HepG2 (cell line): ENCODE measurements at regions not wholly inside any gene's neighbourhood (a gene's known extent, or its start where the extent isn't known, plus 50 kb on each side); places are given as distances from the start of the nearest gene placed in this dataset.

ENCODE experiments used
- ATAC-seq: fragments of 200-7000 bp; cut with Tn5 transposase; 3 replicates; pipeline ENCODE4 v1.9.1; 2020; ENCODE audit warnings: mild to moderate bottlenecking, moderate library complexity
- BruUV-seq: library from RNA; stranded (reverse); fragments of 400-500 nt; replicated peaks from 2 replicates; lab custom pipeline; 2021; lab: Mats Ljungman, UMichigan
- CTCF ChIA-PET: fragments of 300-600 bp; formaldehyde crosslinking; extraction: SDS; loops from one replicate; lab custom pipeline; 2021; ENCODE audit warnings: low total read pairs, inconsistent platforms, low intra/inter-chr PET ratio; lab: Yijun Ruan, JAX
- POLR2A ChIA-PET: fragments of 350-600 bp; sonication (Branson Sonifier 250); formaldehyde crosslinking; loops from one replicate; lab custom pipeline; 2020; ENCODE audit warnings: antibody characterized with exemption, inconsistent platforms; lab: Yijun Ruan, JAX
- DNase-seq: peaks from one replicate; pipeline ENCODE4 v3.0.0-alpha.2; 2015; ENCODE audit warnings: low spot score
- FAIRE-seq: peaks from 3 replicates; lab custom pipeline; 2011; peaks lifted over from hg19 to GRCh38; lab: Jason Lieb, UNC
- H2AFZ ChIP-seq: one replicate; pipeline ENCODE4 v1.6.1; 2011; ENCODE audit warnings: low read length, inconsistent platforms
- H3K27ac ChIP-seq: fragments of 300-600 bp; 3 replicates; pipeline ENCODE4 v1.8.0; 2011; ENCODE audit warnings: mixed run types, mild to moderate bottlenecking, mixed read lengths, low read length, inconsistent platforms; ENCODE audit not compliant: insufficient read depth; ENCODE audit errors: extremely low read length
- H3K27me3 ChIP-seq, 2 experiments: fragments of 200-600 bp in 1 of 2; 2 replicates in 1 of 2; 3 replicates in 1 of 2; pipeline versions ENCODE4 v1.6.0 to v1.8.0; 2011; ENCODE audit warnings: low read length in 2 of 2, mild to moderate bottlenecking in 2 of 2, moderate library complexity in 2 of 2, inconsistent platforms in 1 of 2; ENCODE audit not compliant: insufficient read depth in 2 of 2, control insufficient read depth in 1 of 2
- H3K36me3 ChIP-seq, 2 experiments: fragments of 200-600 bp in 1 of 2; replicated peaks in 1 of 2; 2 replicates in 1 of 2; 3 replicates in 1 of 2; pipeline versions ENCODE4 v1.5.1 to v1.8.0; 2011; ENCODE audit warnings: low read length in 2 of 2, inconsistent platforms in 1 of 2; ENCODE audit not compliant: insufficient read depth in 2 of 2, control insufficient read depth in 1 of 2
- H3K4me1 ChIP-seq: 2 replicates; pipeline ENCODE4 v1.5.1; 2012; ENCODE audit warnings: low read length, inconsistent platforms; ENCODE audit not compliant: insufficient read depth
- H3K4me2 ChIP-seq: 2 replicates; pipeline ENCODE4 v1.6.0; 2011; ENCODE audit warnings: low read depth, low read length, inconsistent platforms
- H3K4me3 ChIP-seq, 3 experiments: fragments of 200-600 bp in 1 of 3; sonication (generic), shearing (Covaris generic) in 1 of 3; replicated peaks in 1 of 3; 2 replicates each; pipeline ENCODE4 v1.5.1; 2011 to 2016; ENCODE audit warnings: low read length in 3 of 3, inconsistent platforms in 2 of 3, low read depth in 2 of 3, mild to moderate bottlenecking in 2 of 3, control low read depth in 1 of 3, mixed read lengths in 1 of 3; ENCODE audit not compliant: insufficient read depth in 1 of 3
- H3K79me2 ChIP-seq: one replicate; pipeline ENCODE4 v1.6.1; 2011; ENCODE audit warnings: low read length, inconsistent platforms; ENCODE audit not compliant: insufficient read depth
- H3K9ac ChIP-seq: 2 replicates; pipeline ENCODE4 v1.6.0; 2011; ENCODE audit warnings: mild to moderate bottlenecking, low read depth, low read length, inconsistent platforms; ENCODE audit not compliant: insufficient read depth
- H3K9me3 ChIP-seq: 2 replicates; pipeline ENCODE4 v1.5.1; 2012; ENCODE audit warnings: mild to moderate bottlenecking, low read length
- H4K20me1 ChIP-seq: 2 replicates; pipeline ENCODE4 v1.6.0; 2011; ENCODE audit warnings: inconsistent platforms, mild to moderate bottlenecking, low read length, moderate library complexity; ENCODE audit not compliant: insufficient read depth
- CC2D1A ChIP-seq: sonication (generic); formaldehyde crosslinking; IDR thresholded peaks from 2 replicates; pipeline ENCODE4 v1.8.1; 2023; ENCODE audit warnings: mild to moderate bottlenecking, missing genetic modification reagents
- RELA ChIP-seq: sonication (generic); formaldehyde crosslinking; IDR thresholded peaks from 2 replicates; pipeline ENCODE4 v1.4.0; 2020; ENCODE audit warnings: missing genetic modification reagents
- TRIM24 ChIP-seq: sonication (generic); formaldehyde crosslinking; IDR thresholded peaks from 2 replicates; pipeline ENCODE4 v1.8.0; 2022; ENCODE audit warnings: mild to moderate bottlenecking, missing genetic modification reagents
- ZNF224 ChIP-seq: sonication (generic); formaldehyde crosslinking; IDR thresholded peaks from 2 replicates; pipeline ENCODE4 v1.5.0; 2020; ENCODE audit warnings: mild to moderate bottlenecking, missing genetic modification reagents
- ZNF367 ChIP-seq: sonication (generic); formaldehyde crosslinking; IDR thresholded peaks from 2 replicates; pipeline ENCODE4 v1.4.0; 2020; ENCODE audit warnings: missing genetic modification reagents, borderline replicate concordance
- ZNF441 ChIP-seq: sonication (generic); formaldehyde crosslinking; IDR thresholded peaks from 2 replicates; pipeline ENCODE4 v1.7.0; 2021; ENCODE audit warnings: missing genetic modification reagents, borderline replicate concordance
- WGBS: methylation state at CpG from one replicate; pipeline ENCODE4 v1.1.6; 2017; ENCODE audit warnings: low lambda C conversion rate; 5-methylcytosine and 5-hydroxymethylcytosine counted together
- in situ Hi-C: cut with HindIII; loops from 2 replicates; pipeline ENCODE4 v1.10.0; 2017; ENCODE audit warnings: low pct_unique_long_range_greater_than_20kb; ENCODE audit not compliant: extremely low pct_ligation_motif_present
- intact Hi-C: fragments of 100-400 bp; cut with micrococcal nuclease; formaldehyde crosslinking; loops from one replicate; pipeline ENCODE4 v1.10.0; 2022; ENCODE audit not compliant: unreplicated experiment
- TF ChIP-seq, protein P1 (sequence below): sonication (generic); formaldehyde crosslinking; IDR thresholded peaks from 2 replicates; pipeline ENCODE4 v1.9.0; 2021; ENCODE audit warnings: mild to moderate bottlenecking, missing genetic modification reagents
- TF ChIP-seq, protein P2 (sequence below), 2 experiments: fragments of 450-650 bp in 1 of 2; sonication (generic) in 1 of 2; formaldehyde crosslinking in 1 of 2; IDR thresholded peaks; 2 replicates each; pipeline versions ENCODE4 v1.6.1 to v1.8.0; 2016 to 2022; ENCODE audit warnings: antibody characterized with exemption in 1 of 2, mild to moderate bottlenecking in 1 of 2, missing genetic modification reagents in 1 of 2

DNA sequence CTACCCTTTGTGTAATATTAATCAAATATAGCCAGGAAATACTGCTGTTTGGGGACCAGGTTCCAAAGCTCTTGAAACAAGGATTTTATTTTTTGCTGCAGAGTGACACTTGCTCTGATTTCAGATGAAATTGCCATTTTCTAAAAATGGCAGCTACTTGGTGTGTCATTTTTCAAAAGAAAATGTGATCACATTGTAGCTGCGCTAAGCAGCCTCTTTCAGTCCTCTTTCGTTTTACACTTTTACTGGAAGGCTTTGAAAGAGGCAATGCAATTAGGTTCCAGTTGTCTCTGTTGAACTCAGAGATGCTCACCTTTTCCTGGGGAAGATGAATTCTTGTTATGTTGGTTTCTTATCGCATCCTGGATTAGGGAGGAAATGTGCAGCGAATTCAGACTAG lies 85.1 kb downstream of the CT47B1 start:
- no peak for ATAC-seq
- DNase-seq: no peak
- no TSS peak for BruUV-seq
- intact Hi-C loops (no loop called here), in situ Hi-C loops (loop anchor here (10.0 kb wide), 1 partner anchor 784 kb away; no protein-coding TSS in a partner anchor)
- Histone ChIP-seq H3K36me3 (no peaks in the 10 kb centered on the region), H3K4me1 (no peaks in the 10 kb centered on the region), H3K27me3 (no peaks in the 10 kb centered on the region), H3K4me2 (no peak overlapping the region), H4K20me1 (no peaks in the 10 kb centered on the region), H3K79me2 (no peaks in the 10 kb centered on the region), H2AFZ (no peak overlapping the region), H3K9me3 (no peaks in the 10 kb centered on the region), H3K4me3 (no peak overlapping the region), H3K9ac (no peak overlapping the region), H3K27ac (no peak overlapping the region)
- WGBS: 17% methylated on average over 4 of the region's 4 CpGs
- ChIA-PET CTCF (no interaction called here), POLR2A (no interaction called here)
- FAIRE-seq: no peak
- TF ChIP-seq ZNF224 (CRISPR knock-in tag) (no peak), TRIM24 (CRISPR knock-in tag) (no peak), CC2D1A (no peak), ZNF367 (CRISPR knock-in tag) (no peak), RELA (CRISPR knock-in tag) (no peak), ZNF441 (CRISPR knock-in tag) (no peak)
- TF ChIP-seq, protein P1, sequence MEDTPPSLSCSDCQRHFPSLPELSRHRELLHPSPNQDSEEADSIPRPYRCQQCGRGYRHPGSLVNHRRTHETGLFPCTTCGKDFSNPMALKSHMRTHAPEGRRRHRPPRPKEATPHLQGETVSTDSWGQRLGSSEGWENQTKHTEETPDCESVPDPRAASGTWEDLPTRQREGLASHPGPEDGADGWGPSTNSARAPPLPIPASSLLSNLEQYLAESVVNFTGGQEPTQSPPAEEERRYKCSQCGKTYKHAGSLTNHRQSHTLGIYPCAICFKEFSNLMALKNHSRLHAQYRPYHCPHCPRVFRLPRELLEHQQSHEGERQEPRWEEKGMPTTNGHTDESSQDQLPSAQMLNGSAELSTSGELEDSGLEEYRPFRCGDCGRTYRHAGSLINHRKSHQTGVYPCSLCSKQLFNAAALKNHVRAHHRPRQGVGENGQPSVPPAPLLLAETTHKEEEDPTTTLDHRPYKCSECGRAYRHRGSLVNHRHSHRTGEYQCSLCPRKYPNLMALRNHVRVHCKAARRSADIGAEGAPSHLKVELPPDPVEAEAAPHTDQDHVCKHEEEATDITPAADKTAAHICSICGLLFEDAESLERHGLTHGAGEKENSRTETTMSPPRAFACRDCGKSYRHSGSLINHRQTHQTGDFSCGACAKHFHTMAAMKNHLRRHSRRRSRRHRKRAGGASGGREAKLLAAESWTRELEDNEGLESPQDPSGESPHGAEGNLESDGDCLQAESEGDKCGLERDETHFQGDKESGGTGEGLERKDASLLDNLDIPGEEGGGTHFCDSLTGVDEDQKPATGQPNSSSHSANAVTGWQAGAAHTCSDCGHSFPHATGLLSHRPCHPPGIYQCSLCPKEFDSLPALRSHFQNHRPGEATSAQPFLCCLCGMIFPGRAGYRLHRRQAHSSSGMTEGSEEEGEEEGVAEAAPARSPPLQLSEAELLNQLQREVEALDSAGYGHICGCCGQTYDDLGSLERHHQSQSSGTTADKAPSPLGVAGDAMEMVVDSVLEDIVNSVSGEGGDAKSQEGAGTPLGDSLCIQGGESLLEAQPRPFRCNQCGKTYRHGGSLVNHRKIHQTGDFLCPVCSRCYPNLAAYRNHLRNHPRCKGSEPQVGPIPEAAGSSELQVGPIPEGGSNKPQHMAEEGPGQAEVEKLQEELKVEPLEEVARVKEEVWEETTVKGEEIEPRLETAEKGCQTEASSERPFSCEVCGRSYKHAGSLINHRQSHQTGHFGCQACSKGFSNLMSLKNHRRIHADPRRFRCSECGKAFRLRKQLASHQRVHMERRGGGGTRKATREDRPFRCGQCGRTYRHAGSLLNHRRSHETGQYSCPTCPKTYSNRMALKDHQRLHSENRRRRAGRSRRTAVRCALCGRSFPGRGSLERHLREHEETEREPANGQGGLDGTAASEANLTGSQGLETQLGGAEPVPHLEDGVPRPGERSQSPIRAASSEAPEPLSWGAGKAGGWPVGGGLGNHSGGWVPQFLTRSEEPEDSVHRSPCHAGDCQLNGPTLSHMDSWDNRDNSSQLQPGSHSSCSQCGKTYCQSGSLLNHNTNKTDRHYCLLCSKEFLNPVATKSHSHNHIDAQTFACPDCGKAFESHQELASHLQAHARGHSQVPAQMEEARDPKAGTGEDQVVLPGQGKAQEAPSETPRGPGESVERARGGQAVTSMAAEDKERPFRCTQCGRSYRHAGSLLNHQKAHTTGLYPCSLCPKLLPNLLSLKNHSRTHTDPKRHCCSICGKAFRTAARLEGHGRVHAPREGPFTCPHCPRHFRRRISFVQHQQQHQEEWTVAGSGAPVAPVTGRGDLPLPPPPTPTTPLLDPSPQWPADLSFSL: no peak
- TF ChIP-seq, protein P2, sequence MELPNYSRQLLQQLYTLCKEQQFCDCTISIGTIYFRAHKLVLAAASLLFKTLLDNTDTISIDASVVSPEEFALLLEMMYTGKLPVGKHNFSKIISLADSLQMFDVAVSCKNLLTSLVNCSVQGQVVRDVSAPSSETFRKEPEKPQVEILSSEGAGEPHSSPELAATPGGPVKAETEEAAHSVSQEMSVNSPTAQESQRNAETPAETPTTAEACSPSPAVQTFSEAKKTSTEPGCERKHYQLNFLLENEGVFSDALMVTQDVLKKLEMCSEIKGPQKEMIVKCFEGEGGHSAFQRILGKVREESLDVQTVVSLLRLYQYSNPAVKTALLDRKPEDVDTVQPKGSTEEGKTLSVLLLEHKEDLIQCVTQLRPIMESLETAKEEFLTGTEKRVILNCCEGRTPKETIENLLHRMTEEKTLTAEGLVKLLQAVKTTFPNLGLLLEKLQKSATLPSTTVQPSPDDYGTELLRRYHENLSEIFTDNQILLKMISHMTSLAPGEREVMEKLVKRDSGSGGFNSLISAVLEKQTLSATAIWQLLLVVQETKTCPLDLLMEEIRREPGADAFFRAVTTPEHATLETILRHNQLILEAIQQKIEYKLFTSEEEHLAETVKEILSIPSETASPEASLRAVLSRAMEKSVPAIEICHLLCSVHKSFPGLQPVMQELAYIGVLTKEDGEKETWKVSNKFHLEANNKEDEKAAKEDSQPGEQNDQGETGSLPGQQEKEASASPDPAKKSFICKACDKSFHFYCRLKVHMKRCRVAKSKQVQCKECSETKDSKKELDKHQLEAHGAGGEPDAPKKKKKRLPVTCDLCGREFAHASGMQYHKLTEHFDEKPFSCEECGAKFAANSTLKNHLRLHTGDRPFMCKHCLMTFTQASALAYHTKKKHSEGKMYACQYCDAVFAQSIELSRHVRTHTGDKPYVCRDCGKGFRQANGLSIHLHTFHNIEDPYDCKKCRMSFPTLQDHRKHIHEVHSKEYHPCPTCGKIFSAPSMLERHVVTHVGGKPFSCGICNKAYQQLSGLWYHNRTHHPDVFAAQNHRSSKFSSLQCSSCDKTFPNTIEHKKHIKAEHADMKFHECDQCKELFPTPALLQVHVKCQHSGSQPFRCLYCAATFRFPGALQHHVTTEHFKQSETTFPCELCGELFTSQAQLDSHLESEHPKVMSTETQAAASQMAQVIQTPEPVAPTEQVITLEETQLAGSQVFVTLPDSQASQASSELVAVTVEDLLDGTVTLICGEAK (IDR thresholded peaks at IDR 0.05): no peak
- TF ChIP-seq, protein P2 (CRISPR knock-in tag; IDR thresholded peaks at IDR 0.05): no peak
